Activated B cell treated with CpG ODN at 0.5 μM for 24 hours (primary cell): ENCODE measurements at regions not wholly inside any gene's neighbourhood (a gene's known extent, or its start where the extent isn't known, plus 50 kb on each side); places are given as distances from the start of the nearest gene placed in this dataset.

Source experiments
- ATAC-seq: fragments of 200-7000 bp; cut with Tn5 transposase; one replicate; pipeline ENCODE4 v1.10.0; 2021; ENCODE audit warnings: low read depth, mild to moderate bottlenecking, moderate library complexity
- CTCF ChIA-PET: fragments of 350-600 bp; sonication (Branson Sonifier 250); formaldehyde crosslinking; loops from one replicate; lab custom pipeline; 2021; ENCODE audit warnings: antibody characterized with exemption; lab: Charles Lee
- POLR2A ChIA-PET: fragments of 350-600 bp; sonication (Branson Sonifier 250); formaldehyde crosslinking; loops from one replicate; lab custom pipeline; 2021; ENCODE audit warnings: antibody characterized with exemption; lab: Charles Lee
- DNase-seq: peaks from one replicate; pipeline ENCODE4 v3.0.0; 2022
- H3K27ac Mint-ChIP-seq: one replicate; pipeline ENCODE4 v1.8.0; 2020; ENCODE audit warnings: mixed read lengths
- H3K27me3 Mint-ChIP-seq: one replicate; pipeline ENCODE4 v1.8.0; 2021; ENCODE audit warnings: mixed read lengths
- H3K36me3 Mint-ChIP-seq: one replicate; pipeline ENCODE4 v1.8.0; 2021; ENCODE audit warnings: low read depth, mixed read lengths
- H3K4me1 Mint-ChIP-seq: one replicate; pipeline ENCODE4 v1.8.0; 2021; ENCODE audit warnings: mixed read lengths
- H3K4me3 Mint-ChIP-seq: one replicate; pipeline ENCODE4 v1.8.0; 2020; ENCODE audit warnings: mild to moderate bottlenecking, mixed read lengths
- H3K9me3 Mint-ChIP-seq: one replicate; pipeline ENCODE4 v1.8.0; 2020; ENCODE audit warnings: mixed read lengths
- CTCF ChIP-seq: fragments of 200-600 bp; IDR thresholded peaks from one replicate; pipeline ENCODE4 v1.8.0; 2022; ENCODE audit warnings: antibody characterized with exemption, mild to moderate bottlenecking
- intact Hi-C: fragments of 100-400 bp; cut with micrococcal nuclease; formaldehyde crosslinking; loops from one replicate; pipeline ENCODE4 v1.15.1; 2024

DNA sequence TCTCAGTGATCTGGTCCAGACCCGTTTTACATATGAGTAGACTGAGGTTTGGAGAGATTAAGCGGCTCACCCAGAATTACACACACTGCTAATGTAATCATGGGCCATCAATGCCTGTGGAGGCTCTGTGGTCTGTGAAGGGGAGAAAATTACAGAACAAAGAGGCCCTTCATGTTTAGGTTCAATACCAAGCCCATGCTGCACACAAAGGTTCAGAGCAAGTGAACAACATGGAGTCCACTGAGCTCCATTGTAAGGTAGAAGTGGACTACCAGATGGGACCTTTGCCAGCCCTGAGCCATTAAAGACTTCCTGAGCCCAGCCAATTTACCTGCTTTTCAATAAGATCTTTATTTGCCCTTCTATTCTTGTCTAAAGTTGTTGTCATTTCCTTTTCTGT lies 109.8 kb downstream of the LUZP4 start:
- H3K27ac Mint-ChIP-seq = no peak overlapping the region
- no peaks in the 10 kb centered on the region for H3K27me3 Mint-ChIP-seq
- H3K9me3 Mint-ChIP-seq = no peaks in the 10 kb centered on the region
- no peaks in the 10 kb centered on the region for H3K36me3 Mint-ChIP-seq
- no peak overlapping the region for H3K4me3 Mint-ChIP-seq
- ChIA-PET POLR2A (no interaction called here), CTCF (no interaction called here)
- intact Hi-C loops = loop anchor here (10.0 kb wide), 1 partner anchor 65 kb away; no protein-coding TSS in a partner anchor
- H3K4me1 Mint-ChIP-seq = no peaks in the 10 kb centered on the region
- DNase-seq = no peak
- no peak for ATAC-seq
- TF ChIP-seq CTCF = no peak

GRCh38 chrX:115400960-115401359 lies 111.4 kb downstream of the LUZP4 start:
- Mint-ChIP-seq H3K36me3 (no peaks in the 10 kb centered on the region), H3K27ac (no peak overlapping the region), H3K27me3 (no peaks in the 10 kb centered on the region), H3K4me1 (no peaks in the 10 kb centered on the region), H3K9me3 (no peaks in the 10 kb centered on the region), H3K4me3 (no peak overlapping the region)
- DNase-seq (no peak), ATAC-seq (no peak)
- ChIA-PET POLR2A (no interaction called here), CTCF (no interaction called here)
- intact Hi-C loops = no loop called here
- no peak for TF ChIP-seq CTCF

- no peak overlapping the region for H3K4me3 Mint-ChIP-seq
- no peak for DNase-seq
Measured at GRCh38 chrX:115402299-115402698, 112.8 kb downstream of the LUZP4 start.

DNA sequence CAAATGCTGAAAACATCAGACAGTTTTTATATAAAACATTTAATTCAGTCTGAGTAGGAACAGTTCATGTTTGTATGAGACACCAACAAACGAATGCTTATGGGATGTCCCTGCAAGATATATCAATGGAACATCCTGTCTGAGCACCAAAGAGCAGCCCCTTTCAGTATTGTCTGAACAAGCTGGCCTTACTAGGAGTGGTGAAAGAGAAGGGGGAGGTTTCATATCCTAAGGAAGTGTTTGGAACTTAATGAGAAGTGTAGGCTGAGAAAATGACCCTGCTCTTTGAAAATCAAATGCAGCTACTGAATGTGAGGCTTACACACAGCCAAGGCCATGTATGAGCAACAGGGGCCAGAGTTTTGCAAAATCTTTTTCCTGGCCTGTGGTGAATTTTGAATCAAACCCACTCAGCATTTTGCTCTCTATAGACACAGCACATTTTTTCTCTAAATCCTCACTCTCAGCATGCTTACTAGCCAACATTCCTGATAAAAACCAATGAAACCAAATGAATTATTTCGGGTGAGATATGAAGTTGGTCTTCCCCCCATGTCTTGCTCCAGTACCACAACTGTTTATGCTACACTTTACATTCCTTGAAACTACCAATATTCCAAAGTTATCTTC lies 119.4 kb downstream of the LUZP4 start:
- intact Hi-C loops = no loop called here
- Mint-ChIP-seq H3K4me3 (no peak overlapping the region), H3K36me3 (no peaks in the 10 kb centered on the region), H3K9me3 (no peaks in the 10 kb centered on the region), H3K4me1 (no peaks in the 10 kb centered on the region), H3K27me3 (no peaks in the 10 kb centered on the region), H3K27ac (no peak overlapping the region)
- DNase-seq (no peak), ATAC-seq (no peak)
- no peak for TF ChIP-seq CTCF
- ChIA-PET CTCF (no interaction called here), POLR2A (no interaction called here)

More at GRCh38 chrX:115402299-115402698, 112.8 kb downstream of the LUZP4 start:
- CTCF ChIA-PET = no interaction called here
- ATAC-seq = no peak
- POLR2A ChIA-PET = no interaction called here
- H3K9me3 Mint-ChIP-seq = no peaks in the 10 kb centered on the region
- no peaks in the 10 kb centered on the region for H3K4me1 Mint-ChIP-seq
- H3K27ac Mint-ChIP-seq = no peak overlapping the region
- H3K27me3 Mint-ChIP-seq = no peaks in the 10 kb centered on the region
- intact Hi-C loops = no loop called here
- no peak for TF ChIP-seq CTCF
- H3K36me3 Mint-ChIP-seq = no peaks in the 10 kb centered on the region

DNA sequence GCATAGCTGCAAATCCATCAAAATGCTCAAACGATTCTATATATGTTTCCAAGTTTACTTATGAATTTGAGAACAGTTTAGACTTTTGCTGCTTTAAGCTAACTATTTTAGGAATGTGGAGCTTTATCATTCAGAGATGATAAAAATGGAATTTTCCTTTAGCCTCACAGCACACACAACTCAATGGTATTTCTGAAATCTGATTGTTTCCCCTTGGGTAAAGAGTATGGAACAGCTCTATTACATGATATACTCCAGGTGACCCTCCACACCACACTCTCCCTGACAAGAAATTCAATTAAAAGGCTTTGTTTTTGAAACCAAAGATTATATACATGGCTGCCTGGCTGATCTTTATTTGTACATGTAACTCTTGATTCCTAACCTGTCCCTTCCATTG lies 120.0 kb downstream of the LUZP4 start:
- no peak overlapping the region for H3K27ac Mint-ChIP-seq
- intact Hi-C loops = no loop called here
- H3K9me3 Mint-ChIP-seq = no peaks in the 10 kb centered on the region
- H3K36me3 Mint-ChIP-seq = no peaks in the 10 kb centered on the region
- no peaks in the 10 kb centered on the region for H3K4me1 Mint-ChIP-seq
- ATAC-seq (no peak), DNase-seq (no peak)
- ChIA-PET POLR2A (no interaction called here), CTCF (no interaction called here)
- H3K27me3 Mint-ChIP-seq = no peaks in the 10 kb centered on the region
- no peak for TF ChIP-seq CTCF
- no peak overlapping the region for H3K4me3 Mint-ChIP-seq
